ENCODE measurements at regions not wholly inside any gene's neighbourhood (a gene's known extent, or its start where the extent isn't known, plus 50 kb on each side); places are given as distances from the start of the nearest gene placed in this dataset.

GRCh38 chr3:94794563-94794962 is 731.7 kb downstream of the NSUN3 start:
- intact Hi-C loops (cut with micrococcal nuclease; ENCODE audit: unreplicated experiment) = no loop called here
- POLR2A ChIA-PET (ENCODE audit: low non-redundant PET) = no interaction called here
- TF ChIP-seq EZH2 (IDR thresholded peaks at IDR 0.05; ENCODE audit: borderline replicate concordance, low read depth, low read length, poor library complexity, severe bottlenecking) (no peak), CTCF (conservative IDR thresholded peaks at IDR 0.05; ENCODE audit: low read depth, low read length) (no peak)
- CTCF ChIA-PET = no interaction called here
- BruUV-seq (replicated peaks) = no TSS peak
- Histone ChIP-seq H3K4me3 (ENCODE audit: low read depth, low read length, poor library complexity, severe bottlenecking) (no peak overlapping the region), H3K9me3 (ENCODE audit: low read depth, low read length, poor library complexity, severe bottlenecking) (peaks cover 7% of the 10 kb centered on the region), H3K27me3 (replicated peaks; ENCODE audit: insufficient read depth, low read depth, low read length, poor library complexity) (no peaks in the 10 kb centered on the region), H3K4me1 (ENCODE audit: insufficient read depth, low read length, poor library complexity, severe bottlenecking) (no peaks in the 10 kb centered on the region), H3K27ac (ENCODE audit: low read depth, low read length, poor library complexity, severe bottlenecking) (no peak overlapping the region), H3K36me3 (ENCODE audit: insufficient read depth, low read length, poor library complexity, severe bottlenecking) (no peaks in the 10 kb centered on the region)
- no peak for DNase-seq (ENCODE audit: low spot score)

- no peak overlapping the region for H3K4me3 ChIP-seq (ENCODE audit: low read depth, low read length, poor library complexity, severe bottlenecking)
- no peak for TF ChIP-seq CTCF (conservative IDR thresholded peaks at IDR 0.05; ENCODE audit: low read depth, low read length)
- no peak for TF ChIP-seq EZH2 (IDR thresholded peaks at IDR 0.05; ENCODE audit: borderline replicate concordance, low read depth, low read length, poor library complexity, severe bottlenecking)
- no peaks in the 10 kb centered on the region for H3K27me3 ChIP-seq (replicated peaks; ENCODE audit: insufficient read depth, low read depth, low read length, poor library complexity)
- intact Hi-C loops (cut with micrococcal nuclease; ENCODE audit: unreplicated experiment) = no loop called here
- CTCF ChIA-PET = no interaction called here
- POLR2A ChIA-PET (ENCODE audit: low non-redundant PET) = no interaction called here
- H3K9me3 ChIP-seq (ENCODE audit: low read depth, low read length, poor library complexity, severe bottlenecking) = peaks cover 7% of the 10 kb centered on the region
- no peak overlapping the region for H3K27ac ChIP-seq (ENCODE audit: low read depth, low read length, poor library complexity, severe bottlenecking)
- BruUV-seq (replicated peaks) = no TSS peak
- no peaks in the 10 kb centered on the region for H3K4me1 ChIP-seq (ENCODE audit: insufficient read depth, low read length, poor library complexity, severe bottlenecking)
- H3K36me3 ChIP-seq (ENCODE audit: insufficient read depth, low read length, poor library complexity, severe bottlenecking) = no peaks in the 10 kb centered on the region
- DNase-seq (ENCODE audit: low spot score) = no peak
Measured at GRCh38 chr3:94799420-94800060, 736.7 kb downstream of the NSUN3 start.

- intact Hi-C loops (cut with micrococcal nuclease; ENCODE audit: unreplicated experiment) = no loop called here
- DNase-seq (ENCODE audit: low spot score) = no peak
- H3K27me3 ChIP-seq (replicated peaks; ENCODE audit: insufficient read depth, low read depth, low read length, poor library complexity) = no peaks in the 10 kb centered on the region
- no peak for TF ChIP-seq EZH2 (IDR thresholded peaks at IDR 0.05; ENCODE audit: borderline replicate concordance, low read depth, low read length, poor library complexity, severe bottlenecking)
- TF ChIP-seq CTCF (conservative IDR thresholded peaks at IDR 0.05; ENCODE audit: low read depth, low read length) = no peak
- no peaks in the 10 kb centered on the region for H3K4me1 ChIP-seq (ENCODE audit: insufficient read depth, low read length, poor library complexity, severe bottlenecking)
- H3K4me3 ChIP-seq (ENCODE audit: low read depth, low read length, poor library complexity, severe bottlenecking) = no peak overlapping the region
- BruUV-seq (replicated peaks) = no TSS peak
- peaks cover 3% of the 10 kb centered on the region for H3K9me3 ChIP-seq (ENCODE audit: low read depth, low read length, poor library complexity, severe bottlenecking)
- CTCF ChIA-PET = no interaction called here
- POLR2A ChIA-PET (ENCODE audit: low non-redundant PET) = no interaction called here
- no peak overlapping the region for H3K27ac ChIP-seq (ENCODE audit: low read depth, low read length, poor library complexity, severe bottlenecking)
- H3K36me3 ChIP-seq (ENCODE audit: insufficient read depth, low read length, poor library complexity, severe bottlenecking) = no peaks in the 10 kb centered on the region
Measured at GRCh38 chr3:94811836-94812235, 749.0 kb downstream of the NSUN3 start.

Measured in A673 (cell line).